Urothelium cell line (cell line): ENCODE measurements at regions not wholly inside any gene's neighbourhood (a gene's known extent, or its start where the extent isn't known, plus 50 kb on each side); places are given as distances from the start of the nearest gene placed in this dataset.

Experiments used
- DNase-seq: peaks from one replicate; pipeline ENCODE4 v3.0.0; 2011; ENCODE audit warnings: low spot score, mixed read lengths
- FAIRE-seq: peaks from 2 replicates; lab custom pipeline; 2011; peaks lifted over from hg19 to GRCh38; lab: Jason Lieb, UNC

GRCh38 chr20:22908944-22909343 is 126.2 kb upstream of the SSTR4 start:
- DNase-seq: no peak
- no peak for FAIRE-seq

GRCh38 chr20:22909436-22909835 is 125.7 kb upstream of the SSTR4 start:
- DNase-seq (no peak), FAIRE-seq (no peak)

GRCh38 chr20:22910287-22910852 is 124.7 kb upstream of the SSTR4 start:
- DNase-seq (no peak), FAIRE-seq (no peak)

GRCh38 chr20:22914291-22914690 is 120.8 kb upstream of the SSTR4 start:
- FAIRE-seq (no peak), DNase-seq (no peak)

GRCh38 chr20:22915512-22915911 is 119.6 kb upstream of the SSTR4 start:
- DNase-seq (no peak), FAIRE-seq (no peak)

- FAIRE-seq (no peak), DNase-seq (no peak)
Observed at GRCh38 chr20:22916021-22916842, 118.9 kb upstream of the SSTR4 start.

- FAIRE-seq (no peak), DNase-seq (no peak)
Observed at GRCh38 chr20:22918286-22918983, 116.7 kb upstream of the SSTR4 start.

GRCh38 chr20:22920898-22921297 is 114.2 kb upstream of the SSTR4 start:
- FAIRE-seq: no peak
- no peak for DNase-seq

- FAIRE-seq: no peak
- DNase-seq: peak; percentile 57
Observed at GRCh38 chr20:22921595-22922421, 113.3 kb upstream of the SSTR4 start.

- DNase-seq (no peak), FAIRE-seq (no peak)
Observed at GRCh38 chr20:22922987-22923386, 112.1 kb upstream of the SSTR4 start.

- DNase-seq (no peak), FAIRE-seq (no peak)
Observed at GRCh38 chr20:22924046-22924737, 110.9 kb upstream of the SSTR4 start.

GRCh38 chr20:22924949-22925612 is 110.0 kb upstream of the SSTR4 start:
- FAIRE-seq: no peak

GRCh38 chr20:22925613-22925983 is 109.5 kb upstream of the SSTR4 start:
- FAIRE-seq: no peak
- no peak for DNase-seq

More at GRCh38 chr20:22924949-22925612, 110.0 kb upstream of the SSTR4 start:
- DNase-seq: no peak

- FAIRE-seq (no peak), DNase-seq (no peak)
Observed at GRCh38 chr20:22927537-22927936, 107.6 kb upstream of the SSTR4 start.

GRCh38 chr20:22928679-22929078 is 106.4 kb upstream of the SSTR4 start:
- DNase-seq (no peak), FAIRE-seq (no peak)

GRCh38 chr20:22929661-22930060 is 105.5 kb upstream of the SSTR4 start:
- FAIRE-seq (no peak), DNase-seq (no peak)

GRCh38 chr20:22931653-22932608 is 103.2 kb upstream of the SSTR4 start:
- FAIRE-seq (no peak), DNase-seq (no peak)

GRCh38 chr20:22939181-22939580 is 95.9 kb upstream of the SSTR4 start:
- DNase-seq (no peak), FAIRE-seq (no peak)

- no peak for FAIRE-seq
- no peak for DNase-seq
Observed at GRCh38 chr20:22940350-22940749, 94.8 kb upstream of the SSTR4 start.
